DND-41 (cell line): ENCODE measurements at regions not wholly inside any gene's neighbourhood (a gene's known extent, or its start where the extent isn't known, plus 50 kb on each side); places are given as distances from the start of the nearest gene placed in this dataset.

Experiments
- EZH2 ChIP-seq: IDR thresholded peaks from 3 replicates; pipeline ENCODE4 v1.6.1; 2012; ENCODE audit warnings: borderline replicate concordance, low read depth, mild to moderate bottlenecking, moderate library complexity, low read length, inconsistent platforms; ENCODE audit not compliant: severe bottlenecking
- TF ChIP-seq, protein P1 (sequence below): IDR thresholded peaks from 2 replicates; pipeline ENCODE4 v1.5.1; 2012; ENCODE audit warnings: borderline replicate concordance, low read length, moderate library complexity, mild to moderate bottlenecking; ENCODE audit not compliant: poor library complexity, severe bottlenecking; ENCODE audit errors: extremely low read depth

DNA sequence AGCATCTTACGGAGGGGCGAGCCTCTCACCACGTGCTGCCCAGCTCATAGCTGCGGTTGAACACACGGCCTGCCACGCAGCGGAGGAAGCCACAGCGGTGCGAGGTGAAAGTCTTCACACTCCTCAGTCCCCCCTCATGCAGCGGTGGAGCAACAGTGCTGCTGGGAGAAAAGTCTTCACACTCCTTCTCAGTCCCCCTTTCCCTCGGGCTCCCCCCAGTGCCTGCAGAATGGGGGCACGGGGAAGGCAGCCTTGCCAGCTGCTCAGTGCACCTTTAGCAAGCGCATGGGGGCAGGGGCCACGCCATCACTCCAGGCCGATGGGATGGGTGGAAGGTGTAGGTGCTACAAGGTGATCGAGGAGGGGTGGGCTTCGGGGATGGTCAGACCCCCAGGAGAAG is 206.3 kb upstream of the TCERG1L start:
- TF ChIP-seq, protein P1, sequence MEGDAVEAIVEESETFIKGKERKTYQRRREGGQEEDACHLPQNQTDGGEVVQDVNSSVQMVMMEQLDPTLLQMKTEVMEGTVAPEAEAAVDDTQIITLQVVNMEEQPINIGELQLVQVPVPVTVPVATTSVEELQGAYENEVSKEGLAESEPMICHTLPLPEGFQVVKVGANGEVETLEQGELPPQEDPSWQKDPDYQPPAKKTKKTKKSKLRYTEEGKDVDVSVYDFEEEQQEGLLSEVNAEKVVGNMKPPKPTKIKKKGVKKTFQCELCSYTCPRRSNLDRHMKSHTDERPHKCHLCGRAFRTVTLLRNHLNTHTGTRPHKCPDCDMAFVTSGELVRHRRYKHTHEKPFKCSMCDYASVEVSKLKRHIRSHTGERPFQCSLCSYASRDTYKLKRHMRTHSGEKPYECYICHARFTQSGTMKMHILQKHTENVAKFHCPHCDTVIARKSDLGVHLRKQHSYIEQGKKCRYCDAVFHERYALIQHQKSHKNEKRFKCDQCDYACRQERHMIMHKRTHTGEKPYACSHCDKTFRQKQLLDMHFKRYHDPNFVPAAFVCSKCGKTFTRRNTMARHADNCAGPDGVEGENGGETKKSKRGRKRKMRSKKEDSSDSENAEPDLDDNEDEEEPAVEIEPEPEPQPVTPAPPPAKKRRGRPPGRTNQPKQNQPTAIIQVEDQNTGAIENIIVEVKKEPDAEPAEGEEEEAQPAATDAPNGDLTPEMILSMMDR: no peak
- no peak for TF ChIP-seq EZH2
